ENCODE measurements at regions not wholly inside any gene's neighbourhood (a gene's known extent, or its start where the extent isn't known, plus 50 kb on each side); places are given as distances from the start of the nearest gene placed in this dataset.

- TF ChIP-seq POLR2A (IDR thresholded peaks at IDR 0.05) (no peak), CTCF (IDR thresholded peaks at IDR 0.05) (no peak)
Measured at GRCh38 chrX:7198499-7198898, 50.5 kb upstream of the PUDP start.
